Breast epithelium (tissue), 4 donors: ENCODE measurements at regions not wholly inside any gene's neighbourhood (a gene's known extent, or its start where the extent isn't known, plus 50 kb on each side); places are given as distances from the start of the nearest gene placed in this dataset.

Experiments used
- DNase-seq, 2 donors: peaks; one replicate each; pipeline ENCODE4 v3.0.0-alpha.2; 2019; ENCODE audit warnings: low spot score in 2 of 2
- H3K27ac ChIP-seq, 2 donors: fragments of 200-600 bp; sonication (generic) in 1 of 2; one replicate each; pipeline ENCODE4 v1.5.1; 2016 to 2019; ENCODE audit warnings: mild to moderate bottlenecking in 1 of 2
- H3K27me3 ChIP-seq, 2 donors: fragments of 200-600 bp; sonication (generic) in 1 of 2; one replicate each; pipeline versions ENCODE4 v1.5.1 to v1.6.0; 2017 to 2019; ENCODE audit warnings: control low read depth in 1 of 2, mild to moderate bottlenecking in 1 of 2
- H3K36me3 ChIP-seq: fragments of 200-600 bp; one replicate; pipeline ENCODE4 v1.5.1; 2019
- H3K4me1 ChIP-seq, 2 donors: fragments of 200-600 bp; sonication (generic); one replicate each; pipeline ENCODE4 v1.5.1; 2016 to 2019; ENCODE audit warnings: control low read depth in 1 of 2
- H3K4me3 ChIP-seq, 3 donors: fragments of 200-600 bp; sonication (generic); 1 replicate in 2 of 3; 2 replicates in 1 of 3; pipeline ENCODE4 v1.5.1; 2016 to 2019; ENCODE audit warnings: mild to moderate bottlenecking in 3 of 3, moderate library complexity in 2 of 3
- H3K9me3 ChIP-seq, 2 donors: fragments of 200-600 bp; sonication (generic) in 1 of 2; one replicate each; pipeline ENCODE4 v1.5.1; 2016 to 2019; ENCODE audit warnings: control low read depth in 1 of 2
- POLR2A ChIP-seq: fragments of 450-650 bp; IDR thresholded peaks from one replicate; pipeline ENCODE4 v1.6.1; 2016; ENCODE audit warnings: antibody characterized with exemption, mild to moderate bottlenecking, moderate library complexity
- POLR2AphosphoS5 ChIP-seq, 3 donors: sonication (generic); formaldehyde crosslinking; IDR thresholded peaks; one replicate each; pipeline ENCODE4 v1.6.1; 2017; ENCODE audit warnings: antibody characterized with exemption in 3 of 3
- intact Hi-C: fragments of 100-400 bp; cut with DNase I; formaldehyde crosslinking; loops from one replicate; pipeline ENCODE4 v1.15.1; 2023; ENCODE audit warnings: low total_unique reads
- TF ChIP-seq, protein P1 (sequence below), 3 donors: fragments of 450-650 bp; IDR thresholded peaks; one replicate each; pipeline ENCODE4 v1.5.1; 2016 to 2017; ENCODE audit warnings: antibody characterized with exemption in 3 of 3, mild to moderate bottlenecking in 3 of 3, moderate library complexity in 3 of 3

DNA sequence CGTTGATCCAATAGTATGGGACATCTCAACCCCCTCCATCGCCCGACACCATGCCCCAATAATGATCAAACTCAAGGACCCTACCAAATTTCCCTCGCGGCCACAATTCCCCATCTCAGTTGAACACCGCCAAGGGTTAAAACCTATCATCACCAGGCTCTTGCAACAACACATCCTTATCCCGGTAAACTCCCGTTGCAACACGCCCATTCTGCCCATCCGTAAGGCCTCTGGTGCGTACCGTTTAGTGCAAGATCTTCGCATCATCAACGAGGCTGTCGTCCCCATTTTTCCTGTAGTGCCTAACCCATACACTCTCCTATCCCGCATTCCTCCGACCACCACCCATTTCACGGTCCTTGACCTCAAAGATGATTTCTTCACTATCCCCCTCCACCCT, 960.5 kb downstream of the RPA4 start:
- TF ChIP-seq POLR2AphosphoS5 (IDR thresholded peaks at IDR 0.05) (no peak), POLR2A (no peak)
- TF ChIP-seq, protein P1, sequence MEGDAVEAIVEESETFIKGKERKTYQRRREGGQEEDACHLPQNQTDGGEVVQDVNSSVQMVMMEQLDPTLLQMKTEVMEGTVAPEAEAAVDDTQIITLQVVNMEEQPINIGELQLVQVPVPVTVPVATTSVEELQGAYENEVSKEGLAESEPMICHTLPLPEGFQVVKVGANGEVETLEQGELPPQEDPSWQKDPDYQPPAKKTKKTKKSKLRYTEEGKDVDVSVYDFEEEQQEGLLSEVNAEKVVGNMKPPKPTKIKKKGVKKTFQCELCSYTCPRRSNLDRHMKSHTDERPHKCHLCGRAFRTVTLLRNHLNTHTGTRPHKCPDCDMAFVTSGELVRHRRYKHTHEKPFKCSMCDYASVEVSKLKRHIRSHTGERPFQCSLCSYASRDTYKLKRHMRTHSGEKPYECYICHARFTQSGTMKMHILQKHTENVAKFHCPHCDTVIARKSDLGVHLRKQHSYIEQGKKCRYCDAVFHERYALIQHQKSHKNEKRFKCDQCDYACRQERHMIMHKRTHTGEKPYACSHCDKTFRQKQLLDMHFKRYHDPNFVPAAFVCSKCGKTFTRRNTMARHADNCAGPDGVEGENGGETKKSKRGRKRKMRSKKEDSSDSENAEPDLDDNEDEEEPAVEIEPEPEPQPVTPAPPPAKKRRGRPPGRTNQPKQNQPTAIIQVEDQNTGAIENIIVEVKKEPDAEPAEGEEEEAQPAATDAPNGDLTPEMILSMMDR (IDR thresholded peaks at IDR 0.05), result no peak
- no peaks in the 10 kb centered on the region for H3K36me3 ChIP-seq
- H3K4me1 ChIP-seq, result no peaks in the 10 kb centered on the region
- DNase-seq, result no peak
- no peak overlapping the region for H3K4me3 ChIP-seq
- peaks cover 0 to 10% of the 10 kb centered on the region in 2 donors for H3K9me3 ChIP-seq
- intact Hi-C loops, result no loop called here
- peaks cover 0 to 3% of the 10 kb centered on the region in 2 donors for H3K27me3 ChIP-seq
- no peak overlapping the region for H3K27ac ChIP-seq

DNA sequence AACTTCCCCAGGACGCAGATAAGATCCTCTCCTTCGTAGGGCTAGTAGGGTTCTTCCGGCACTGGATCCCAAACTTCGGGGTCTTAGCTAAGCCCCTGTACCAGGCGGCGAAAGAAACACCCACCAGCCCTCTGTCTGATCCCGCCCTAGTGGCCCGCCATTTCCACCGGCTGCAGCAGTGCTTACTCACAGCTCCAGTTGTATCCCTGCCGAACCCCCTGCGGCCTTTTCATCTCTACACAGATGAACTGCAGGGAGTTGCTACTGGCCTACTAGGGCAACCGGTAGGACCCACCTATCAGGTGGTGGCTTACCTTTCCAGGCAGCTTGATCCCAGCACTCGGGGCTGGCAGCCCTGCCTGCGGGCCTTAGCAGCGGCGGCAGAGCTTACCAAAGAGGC, 961.2 kb downstream of the RPA4 start:
- Histone ChIP-seq H3K4me3 (no peak overlapping the region), H3K9me3 (peaks cover 0 to 10% of the 10 kb centered on the region in 2 donors), H3K27ac (no peak overlapping the region), H3K4me1 (no peaks in the 10 kb centered on the region), H3K27me3 (peaks cover 0 to 3% of the 10 kb centered on the region in 2 donors), H3K36me3 (no peaks in the 10 kb centered on the region)
- no peak for DNase-seq
- no peak for TF ChIP-seq POLR2AphosphoS5 (IDR thresholded peaks at IDR 0.05)
- intact Hi-C loops, result no loop called here

DNA sequence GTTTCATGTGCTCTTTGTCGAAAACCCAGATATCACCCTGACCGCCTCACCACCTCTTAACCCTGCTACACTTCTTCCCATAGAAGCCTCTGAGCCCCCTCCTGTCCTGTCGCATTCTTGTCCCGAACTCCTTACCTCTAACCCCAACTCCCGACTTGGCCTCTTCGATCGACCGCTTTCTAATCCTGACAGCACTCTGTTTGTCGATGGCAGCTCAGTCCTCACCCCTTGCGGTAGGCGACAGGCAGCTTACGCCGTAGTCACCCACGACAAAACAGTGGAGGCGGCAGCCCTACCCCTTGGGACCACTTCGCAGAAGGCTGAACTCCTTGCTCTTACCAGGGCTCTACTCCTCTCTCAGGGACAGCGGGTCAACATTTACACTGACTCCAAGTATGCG, 961.7 kb downstream of the RPA4 start:
- no peak overlapping the region for H3K27ac ChIP-seq
- H3K9me3 ChIP-seq, result peaks cover 0 to 10% of the 10 kb centered on the region in 2 donors
- no peaks in the 10 kb centered on the region for H3K36me3 ChIP-seq
- intact Hi-C loops, result no loop called here
- H3K27me3 ChIP-seq, result peaks cover 0 to 3% of the 10 kb centered on the region in 2 donors
- no peaks in the 10 kb centered on the region for H3K4me1 ChIP-seq
- H3K4me3 ChIP-seq, result no peak overlapping the region
- DNase-seq, result no peak
- TF ChIP-seq POLR2AphosphoS5 (IDR thresholded peaks at IDR 0.05) (no peak), POLR2A (no peak)
- TF ChIP-seq, protein P1 (IDR thresholded peaks at IDR 0.05), result no peak

DNA sequence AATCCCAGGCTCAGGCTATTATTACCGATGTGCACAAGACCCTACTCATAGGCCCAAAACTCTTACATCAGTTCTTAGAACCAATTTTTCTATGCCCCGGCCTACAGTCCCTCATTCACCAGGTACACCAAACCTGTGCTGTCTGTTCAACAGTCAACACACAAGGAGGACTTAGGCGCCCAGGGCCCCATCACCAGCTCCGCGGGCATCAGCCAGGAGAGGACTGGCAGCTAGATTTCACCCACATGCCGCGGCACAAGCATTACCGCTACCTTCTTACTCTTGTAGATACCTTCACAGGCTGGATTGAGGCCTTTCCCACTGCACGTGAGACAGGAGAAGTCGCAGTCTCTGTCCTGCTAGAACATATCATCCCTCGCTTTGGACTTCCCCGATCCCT, 962.5 kb downstream of the RPA4 start:
- TF ChIP-seq POLR2A (no peak), POLR2AphosphoS5 (IDR thresholded peaks at IDR 0.05) (no peak)
- TF ChIP-seq, protein P1 (IDR thresholded peaks at IDR 0.05), result no peak
- no peaks in the 10 kb centered on the region for H3K36me3 ChIP-seq
- H3K27me3 ChIP-seq, result peaks cover 0 to 6% of the 10 kb centered on the region in 2 donors
- H3K4me3 ChIP-seq, result no peak overlapping the region
- H3K9me3 ChIP-seq, result peaks cover 0 to 10% of the 10 kb centered on the region in 2 donors
- no peak for DNase-seq
- H3K4me1 ChIP-seq, result no peaks in the 10 kb centered on the region
- H3K27ac ChIP-seq, result no peak overlapping the region
- intact Hi-C loops, result no loop called here

DNA sequence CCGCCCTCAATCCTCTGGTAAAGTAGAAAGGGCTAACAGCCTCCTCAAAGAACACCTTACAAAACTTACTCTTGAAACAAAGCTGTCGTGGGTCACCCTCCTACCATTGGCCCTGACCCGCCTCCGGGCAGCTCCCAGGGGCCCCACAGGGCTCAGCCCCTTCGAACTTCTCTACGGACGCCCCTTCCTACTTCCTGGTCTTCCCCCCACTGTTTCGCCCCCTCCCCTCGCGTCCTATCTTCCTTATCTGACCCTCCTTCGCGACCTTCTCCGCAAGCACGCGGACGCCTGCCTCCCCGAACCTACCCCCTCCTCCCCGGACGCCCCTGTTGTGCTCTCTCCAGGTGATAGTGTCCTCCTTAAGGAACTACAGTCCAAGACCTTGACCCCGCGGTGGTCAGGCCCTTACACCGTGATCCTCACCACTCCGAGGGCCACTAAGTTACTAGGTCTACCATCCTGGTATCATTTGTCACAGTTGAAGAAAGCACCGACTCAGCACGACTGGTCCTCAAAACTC, 963.1 kb downstream of the RPA4 start:
- peaks cover 0 to 6% of the 10 kb centered on the region in 2 donors for H3K27me3 ChIP-seq
- intact Hi-C loops, result no loop called here
- no peaks in the 10 kb centered on the region for H3K36me3 ChIP-seq
- DNase-seq, result no peak
- peaks cover 0 to 10% of the 10 kb centered on the region in 2 donors for H3K9me3 ChIP-seq
- no peak overlapping the region for H3K4me3 ChIP-seq
- no peak overlapping the region for H3K27ac ChIP-seq
- no peak for TF ChIP-seq POLR2A
- TF ChIP-seq, protein P1 (IDR thresholded peaks at IDR 0.05), result no peak
- TF ChIP-seq POLR2AphosphoS5 (IDR thresholded peaks at IDR 0.05), result no peak
- no peaks in the 10 kb centered on the region for H3K4me1 ChIP-seq
